K562 (cell line): ENCODE measurements at regions not wholly inside any gene's neighbourhood (a gene's known extent, or its start where the extent isn't known, plus 50 kb on each side); places are given as distances from the start of the nearest gene placed in this dataset.

Source experiments
- ARNT ChIP-seq, 2 experiments: fragments of 450-650 bp; IDR thresholded peaks; 2 replicates each; pipeline ENCODE4 v1.6.1; 2016; ENCODE audit warnings: mild to moderate bottlenecking in 1 of 2
- ATF1 ChIP-seq, 2 experiments: fragments of 450-650 bp in 1 of 2; IDR thresholded peaks; 2 replicates each; pipeline ENCODE4 v1.6.1; 2016; ENCODE audit warnings: missing compliant biosample characterization in 1 of 2, missing genetic modification characterization in 1 of 2
- C11orf30 ChIP-seq: fragments of 450-650 bp; IDR thresholded peaks from 2 replicates; pipeline ENCODE4 v1.6.1; 2016; ENCODE audit warnings: low read depth, mild to moderate bottlenecking
- ERF ChIP-seq: fragments of 450-650 bp; formaldehyde crosslinking; IDR thresholded peaks from 2 replicates; pipeline ENCODE4 v1.4.0; 2020; ENCODE audit warnings: mild to moderate bottlenecking, mixed read lengths
- FOXA1 ChIP-seq: fragments of 450-650 bp; IDR thresholded peaks from 2 replicates; pipeline ENCODE4 v1.6.1; 2016; ENCODE audit warnings: mild to moderate bottlenecking, borderline replicate concordance
- NONO ChIP-seq, 2 experiments: fragments of 200-400 bp in 1 of 2; fragments of 450-650 bp in 1 of 2; formaldehyde crosslinking in 1 of 2; IDR thresholded peaks; 2 replicates each; pipeline ENCODE4 v1.6.1; 2017; ENCODE audit warnings: low read depth in 2 of 2, mild to moderate bottlenecking in 2 of 2, moderate library complexity in 2 of 2, low read length in 1 of 2
- RBM25 ChIP-seq: fragments of 200-400 bp; formaldehyde crosslinking; IDR thresholded peaks from 2 replicates; pipeline ENCODE4 v1.6.1; 2018; ENCODE audit warnings: low read length, low read depth, moderate library complexity; ENCODE audit not compliant: severe bottlenecking
- TBP ChIP-seq: optimal IDR thresholded peaks from 2 replicates; pipeline ENCODE3; 2011; ENCODE audit warnings: low read depth, low read length, improper control_type of control experiment
- YY1 ChIP-seq, 3 experiments: IDR thresholded peaks; 2 replicates each; pipeline ENCODE4 v1.6.1; 2011; ENCODE audit warnings: low read length in 2 of 3, mild to moderate bottlenecking in 2 of 3, moderate library complexity in 2 of 3, borderline replicate concordance in 1 of 3, control low read depth in 1 of 3, low read depth in 1 of 3; ENCODE audit not compliant: insufficient read depth in 3 of 3, insufficient replicate concordance in 2 of 3, control insufficient read depth in 1 of 3, insufficient read length in 1 of 3; ENCODE audit errors: extremely low read depth in 1 of 3
- ZNF134 ChIP-seq: fragments of 250-450 bp; sonication (Bioruptor Pico); conservative IDR thresholded peaks from 2 replicates; pipeline ENCODE4 v1.4.0; 2020
- ZNF316 ChIP-seq: fragments of 450-650 bp; IDR thresholded peaks from 2 replicates; pipeline ENCODE4 v1.6.1; 2016
- ZNF77 ChIP-seq: fragments of 250-450 bp; sonication (Bioruptor Pico); IDR thresholded peaks from 2 replicates; pipeline ENCODE4 v1.5.0; 2020
- TF ChIP-seq, protein P1 (sequence below), 2 experiments: fragments of 450-650 bp in 1 of 2; IDR thresholded peaks; 2 replicates each; pipeline ENCODE4 v1.6.1; 2011 to 2017; ENCODE audit warnings: low read depth in 2 of 2, antibody characterized with exemption in 1 of 2, borderline replicate concordance in 1 of 2, low read length in 1 of 2, mild to moderate bottlenecking in 1 of 2, mixed read lengths in 1 of 2; ENCODE audit not compliant: control insufficient read depth in 1 of 2
- TF ChIP-seq, protein P2 (sequence below): fragments of 450-650 bp; formaldehyde crosslinking; IDR thresholded peaks from 2 replicates; pipeline ENCODE4 v1.4.0; 2020; ENCODE audit warnings: mild to moderate bottlenecking, moderate library complexity
- TF ChIP-seq, protein P3 (sequence below): fragments of 250-450 bp; sonication (Bioruptor Pico); IDR thresholded peaks from 2 replicates; pipeline ENCODE4 v1.4.0; 2020
- TF ChIP-seq, protein P4 (sequence below): fragments of 450-650 bp; formaldehyde crosslinking; IDR thresholded peaks from 2 replicates; pipeline ENCODE4 v1.4.0; 2020; ENCODE audit warnings: mild to moderate bottlenecking, mixed read lengths

DNA sequence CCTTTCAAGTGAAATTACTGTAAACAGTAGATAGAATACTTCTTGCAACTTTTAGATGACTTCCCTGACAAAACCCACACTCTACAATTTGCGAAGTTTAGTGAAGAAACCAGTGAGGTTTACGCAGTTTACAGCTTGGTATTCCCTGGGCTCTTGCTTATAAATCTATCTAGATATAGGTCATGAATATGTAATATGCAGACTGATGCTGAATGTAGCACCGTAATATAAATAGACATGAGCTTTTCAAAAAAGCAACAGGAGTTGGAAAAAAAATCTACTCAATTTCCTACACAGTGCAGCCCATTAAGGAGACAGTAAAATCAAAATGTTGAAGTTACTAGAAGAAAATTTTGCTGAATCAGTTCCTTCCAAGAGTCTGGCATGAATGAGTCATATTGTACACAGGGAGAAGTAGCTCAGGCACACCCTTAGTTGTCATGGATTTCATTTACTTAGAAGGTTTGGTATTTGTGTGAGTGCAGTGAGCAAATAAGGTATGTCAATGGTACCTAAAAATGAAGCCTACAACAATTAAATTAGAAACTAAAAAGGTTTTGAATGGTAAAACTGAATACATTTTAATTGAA is 67.7 kb upstream of the NEUROD6 start (continued):
- TF ChIP-seq ZNF134 (CRISPR knock-in tag) (no peak), ZNF77 (CRISPR knock-in tag) (no peak), TBP (no peak), ZNF316 (peak; percentile 94), C11orf30 (peak; percentile 94), NONO (IDR thresholded peaks at IDR 0.05; ENCODE audit: low read depth in 2 of 2, low read length in 1 of 2) (no peak), YY1 (IDR thresholded peaks at IDR 0.05; ENCODE audit: borderline replicate concordance in 1 of 3, control insufficient read depth in 1 of 3, extremely low read depth in 1 of 3, insufficient read depth in 3 of 3, insufficient read length in 1 of 3, insufficient replicate concordance in 2 of 3, low read depth in 1 of 3, low read length in 2 of 3) (no peak), ATF1 (CRISPR knock-in tag; IDR thresholded peaks at IDR 0.05) (no peak), ATF1 (tag; IDR thresholded peaks at IDR 0.05) (no peak), ERF (CRISPR knock-in tag) (no peak), FOXA1 (peak; percentile 49; the same call in 1 of the 2 replicates), ARNT (IDR thresholded peaks at IDR 0.05) (no peak), RBM25 (no peak)
- TF ChIP-seq, protein P1, sequence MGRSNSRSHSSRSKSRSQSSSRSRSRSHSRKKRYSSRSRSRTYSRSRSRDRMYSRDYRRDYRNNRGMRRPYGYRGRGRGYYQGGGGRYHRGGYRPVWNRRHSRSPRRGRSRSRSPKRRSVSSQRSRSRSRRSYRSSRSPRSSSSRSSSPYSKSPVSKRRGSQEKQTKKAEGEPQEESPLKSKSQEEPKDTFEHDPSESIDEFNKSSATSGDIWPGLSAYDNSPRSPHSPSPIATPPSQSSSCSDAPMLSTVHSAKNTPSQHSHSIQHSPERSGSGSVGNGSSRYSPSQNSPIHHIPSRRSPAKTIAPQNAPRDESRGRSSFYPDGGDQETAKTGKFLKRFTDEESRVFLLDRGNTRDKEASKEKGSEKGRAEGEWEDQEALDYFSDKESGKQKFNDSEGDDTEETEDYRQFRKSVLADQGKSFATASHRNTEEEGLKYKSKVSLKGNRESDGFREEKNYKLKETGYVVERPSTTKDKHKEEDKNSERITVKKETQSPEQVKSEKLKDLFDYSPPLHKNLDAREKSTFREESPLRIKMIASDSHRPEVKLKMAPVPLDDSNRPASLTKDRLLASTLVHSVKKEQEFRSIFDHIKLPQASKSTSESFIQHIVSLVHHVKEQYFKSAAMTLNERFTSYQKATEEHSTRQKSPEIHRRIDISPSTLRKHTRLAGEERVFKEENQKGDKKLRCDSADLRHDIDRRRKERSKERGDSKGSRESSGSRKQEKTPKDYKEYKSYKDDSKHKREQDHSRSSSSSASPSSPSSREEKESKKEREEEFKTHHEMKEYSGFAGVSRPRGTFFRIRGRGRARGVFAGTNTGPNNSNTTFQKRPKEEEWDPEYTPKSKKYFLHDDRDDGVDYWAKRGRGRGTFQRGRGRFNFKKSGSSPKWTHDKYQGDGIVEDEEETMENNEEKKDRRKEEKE (IDR thresholded peaks at IDR 0.05; ENCODE audit: borderline replicate concordance in 1 of 2, control insufficient read depth in 1 of 2, low read depth in 2 of 2, low read length in 1 of 2): no peak
- TF ChIP-seq, protein P2, sequence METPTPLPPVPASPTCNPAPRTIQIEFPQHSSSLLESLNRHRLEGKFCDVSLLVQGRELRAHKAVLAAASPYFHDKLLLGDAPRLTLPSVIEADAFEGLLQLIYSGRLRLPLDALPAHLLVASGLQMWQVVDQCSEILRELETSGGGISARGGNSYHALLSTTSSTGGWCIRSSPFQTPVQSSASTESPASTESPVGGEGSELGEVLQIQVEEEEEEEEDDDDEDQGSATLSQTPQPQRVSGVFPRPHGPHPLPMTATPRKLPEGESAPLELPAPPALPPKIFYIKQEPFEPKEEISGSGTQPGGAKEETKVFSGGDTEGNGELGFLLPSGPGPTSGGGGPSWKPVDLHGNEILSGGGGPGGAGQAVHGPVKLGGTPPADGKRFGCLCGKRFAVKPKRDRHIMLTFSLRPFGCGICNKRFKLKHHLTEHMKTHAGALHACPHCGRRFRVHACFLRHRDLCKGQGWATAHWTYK (CRISPR knock-in tag): no peak
- TF ChIP-seq, protein P3, sequence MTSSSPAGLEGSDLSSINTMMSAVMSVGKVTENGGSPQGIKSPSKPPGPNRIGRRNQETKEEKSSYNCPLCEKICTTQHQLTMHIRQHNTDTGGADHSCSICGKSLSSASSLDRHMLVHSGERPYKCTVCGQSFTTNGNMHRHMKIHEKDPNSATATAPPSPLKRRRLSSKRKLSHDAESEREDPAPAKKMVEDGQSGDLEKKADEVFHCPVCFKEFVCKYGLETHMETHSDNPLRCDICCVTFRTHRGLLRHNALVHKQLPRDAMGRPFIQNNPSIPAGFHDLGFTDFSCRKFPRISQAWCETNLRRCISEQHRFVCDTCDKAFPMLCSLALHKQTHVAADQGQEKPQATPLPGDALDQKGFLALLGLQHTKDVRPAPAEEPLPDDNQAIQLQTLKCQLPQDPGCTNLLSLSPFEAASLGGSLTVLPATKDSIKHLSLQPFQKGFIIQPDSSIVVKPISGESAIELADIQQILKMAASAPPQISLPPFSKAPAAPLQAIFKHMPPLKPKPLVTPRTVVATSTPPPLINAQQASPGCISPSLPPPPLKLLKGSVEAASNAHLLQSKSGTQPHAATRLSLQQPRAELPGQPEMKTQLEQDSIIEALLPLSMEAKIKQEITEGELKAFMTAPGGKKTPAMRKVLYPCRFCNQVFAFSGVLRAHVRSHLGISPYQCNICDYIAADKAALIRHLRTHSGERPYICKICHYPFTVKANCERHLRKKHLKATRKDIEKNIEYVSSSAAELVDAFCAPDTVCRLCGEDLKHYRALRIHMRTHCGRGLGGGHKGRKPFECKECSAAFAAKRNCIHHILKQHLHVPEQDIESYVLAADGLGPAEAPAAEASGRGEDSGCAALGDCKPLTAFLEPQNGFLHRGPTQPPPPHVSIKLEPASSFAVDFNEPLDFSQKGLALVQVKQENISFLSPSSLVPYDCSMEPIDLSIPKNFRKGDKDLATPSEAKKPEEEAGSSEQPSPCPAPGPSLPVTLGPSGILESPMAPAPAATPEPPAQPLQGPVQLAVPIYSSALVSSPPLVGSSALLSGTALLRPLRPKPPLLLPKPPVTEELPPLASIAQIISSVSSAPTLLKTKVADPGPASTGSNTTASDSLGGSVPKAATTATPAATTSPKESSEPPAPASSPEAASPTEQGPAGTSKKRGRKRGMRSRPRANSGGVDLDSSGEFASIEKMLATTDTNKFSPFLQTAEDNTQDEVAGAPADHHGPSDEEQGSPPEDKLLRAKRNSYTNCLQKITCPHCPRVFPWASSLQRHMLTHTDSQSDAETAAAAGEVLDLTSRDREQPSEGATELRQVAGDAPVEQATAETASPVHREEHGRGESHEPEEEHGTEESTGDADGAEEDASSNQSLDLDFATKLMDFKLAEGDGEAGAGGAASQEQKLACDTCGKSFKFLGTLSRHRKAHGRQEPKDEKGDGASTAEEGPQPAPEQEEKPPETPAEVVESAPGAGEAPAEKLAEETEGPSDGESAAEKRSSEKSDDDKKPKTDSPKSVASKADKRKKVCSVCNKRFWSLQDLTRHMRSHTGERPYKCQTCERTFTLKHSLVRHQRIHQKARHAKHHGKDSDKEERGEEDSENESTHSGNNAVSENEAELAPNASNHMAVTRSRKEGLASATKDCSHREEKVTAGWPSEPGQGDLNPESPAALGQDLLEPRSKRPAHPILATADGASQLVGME (CRISPR knock-in tag): no peak
- TF ChIP-seq, protein P4, sequence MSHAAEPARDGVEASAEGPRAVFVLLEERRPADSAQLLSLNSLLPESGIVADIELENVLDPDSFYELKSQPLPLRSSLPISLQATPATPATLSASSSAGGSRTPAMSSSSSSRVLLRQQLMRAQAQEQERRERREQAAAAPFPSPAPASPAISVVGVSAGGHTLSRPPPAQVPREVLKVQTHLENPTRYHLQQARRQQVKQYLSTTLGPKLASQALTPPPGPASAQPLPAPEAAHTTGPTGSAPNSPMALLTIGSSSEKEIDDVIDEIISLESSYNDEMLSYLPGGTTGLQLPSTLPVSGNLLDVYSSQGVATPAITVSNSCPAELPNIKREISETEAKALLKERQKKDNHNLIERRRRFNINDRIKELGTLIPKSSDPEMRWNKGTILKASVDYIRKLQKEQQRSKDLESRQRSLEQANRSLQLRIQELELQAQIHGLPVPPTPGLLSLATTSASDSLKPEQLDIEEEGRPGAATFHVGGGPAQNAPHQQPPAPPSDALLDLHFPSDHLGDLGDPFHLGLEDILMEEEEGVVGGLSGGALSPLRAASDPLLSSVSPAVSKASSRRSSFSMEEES (CRISPR knock-in tag): no peak
